ENCODE measurements at regions not wholly inside any gene's neighbourhood (a gene's known extent, or its start where the extent isn't known, plus 50 kb on each side); places are given as distances from the start of the nearest gene placed in this dataset.

GRCh38 chr1:63010913-63011660 is 227.2 kb downstream of the ATG4C start:
- DNase-seq (ENCODE audit: low spot score in 2 of 2) (no peak), ATAC-seq (no peak)
- no peaks in the 10 kb centered on the region for H3K36me3 Mint-ChIP-seq
- H3K27ac Mint-ChIP-seq = no peak overlapping the region
- peaks cover 0 to 5% of the 10 kb centered on the region in 2 donors for H3K9me3 Mint-ChIP-seq

GRCh38 chr1:63012339-63012738 is 228.4 kb downstream of the ATG4C start:
- Mint-ChIP-seq H3K9me3 (no peaks in the 10 kb centered on the region), H3K36me3 (no peaks in the 10 kb centered on the region), H3K27ac (no peak overlapping the region)
- DNase-seq (ENCODE audit: low spot score in 2 of 2) (no peak), ATAC-seq (no peak)

- no peak overlapping the region for H3K27ac Mint-ChIP-seq
- H3K9me3 Mint-ChIP-seq = no peaks in the 10 kb centered on the region
- ATAC-seq = no peak
- no peaks in the 10 kb centered on the region for H3K36me3 Mint-ChIP-seq
- no peak for DNase-seq (ENCODE audit: low spot score in 2 of 2)
Observed at GRCh38 chr1:63014267-63014666, 230.3 kb downstream of the ATG4C start.

GRCh38 chr1:63022319-63022718 is 238.4 kb downstream of the ATG4C start:
- Mint-ChIP-seq H3K36me3 (no peaks in the 10 kb centered on the region), H3K27ac (no peak overlapping the region), H3K9me3 (no peaks in the 10 kb centered on the region)
- DNase-seq (ENCODE audit: low spot score in 2 of 2) (no peak), ATAC-seq (no peak)

GRCh38 chr1:63023171-63023570 is 239.2 kb downstream of the ATG4C start:
- H3K36me3 Mint-ChIP-seq = no peaks in the 10 kb centered on the region
- H3K9me3 Mint-ChIP-seq = no peaks in the 10 kb centered on the region
- ATAC-seq = no peak
- no peak for DNase-seq (ENCODE audit: low spot score in 2 of 2)
- H3K27ac Mint-ChIP-seq = no peak overlapping the region

- no peak for ATAC-seq
- DNase-seq (ENCODE audit: low spot score in 2 of 2) = no peak
- Mint-ChIP-seq H3K27ac (no peak overlapping the region), H3K9me3 (no peaks in the 10 kb centered on the region), H3K36me3 (no peaks in the 10 kb centered on the region)
Observed at GRCh38 chr1:63023637-63024036, 239.7 kb downstream of the ATG4C start.

GRCh38 chr1:63024132-63024531 is 240.2 kb downstream of the ATG4C start:
- no peaks in the 10 kb centered on the region for H3K36me3 Mint-ChIP-seq
- H3K27ac Mint-ChIP-seq = no peak overlapping the region
- ATAC-seq (no peak), DNase-seq (ENCODE audit: low spot score in 2 of 2) (no peak)
- no peaks in the 10 kb centered on the region for H3K9me3 Mint-ChIP-seq

GRCh38 chr1:63027176-63027575 is 243.2 kb downstream of the ATG4C start:
- Mint-ChIP-seq H3K36me3 (no peaks in the 10 kb centered on the region), H3K27ac (no peak overlapping the region), H3K9me3 (no peaks in the 10 kb centered on the region)
- DNase-seq (ENCODE audit: low spot score in 2 of 2) (no peak), ATAC-seq (no peak)

- H3K36me3 Mint-ChIP-seq = no peaks in the 10 kb centered on the region
Observed at GRCh38 chr1:63032171-63032570, 248.2 kb downstream of the ATG4C start.

GRCh38 chr1:63033211-63033610 is 249.3 kb downstream of the ATG4C start:
- Mint-ChIP-seq H3K9me3 (no peaks in the 10 kb centered on the region), H3K36me3 (no peaks in the 10 kb centered on the region), H3K27ac (no peak overlapping the region)
- no peak for ATAC-seq
- no peak for DNase-seq (ENCODE audit: low spot score in 2 of 2)

More at GRCh38 chr1:63032171-63032570, 248.2 kb downstream of the ATG4C start:
- no peak for DNase-seq (ENCODE audit: low spot score in 2 of 2)
- no peak for ATAC-seq
- H3K9me3 Mint-ChIP-seq = no peaks in the 10 kb centered on the region
- no peak overlapping the region for H3K27ac Mint-ChIP-seq

- H3K36me3 Mint-ChIP-seq = no peaks in the 10 kb centered on the region
- H3K27ac Mint-ChIP-seq = no peak overlapping the region
- DNase-seq (ENCODE audit: low spot score in 2 of 2) = no peak
- H3K9me3 Mint-ChIP-seq = no peaks in the 10 kb centered on the region
- no peak for ATAC-seq
Observed at GRCh38 chr1:63034256-63034655, 250.3 kb downstream of the ATG4C start.

GRCh38 chr1:63038586-63038985 is 254.7 kb downstream of the ATG4C start:
- no peak overlapping the region for H3K27ac Mint-ChIP-seq
- H3K36me3 Mint-ChIP-seq = no peaks in the 10 kb centered on the region
- ATAC-seq (no peak), DNase-seq (ENCODE audit: low spot score in 2 of 2) (no peak)
- H3K9me3 Mint-ChIP-seq = no peaks in the 10 kb centered on the region

- H3K36me3 Mint-ChIP-seq = no peaks in the 10 kb centered on the region
- H3K27ac Mint-ChIP-seq = no peak overlapping the region
- ATAC-seq = no peak
- no peaks in the 10 kb centered on the region for H3K9me3 Mint-ChIP-seq
- no peak for DNase-seq (ENCODE audit: low spot score in 2 of 2)
Observed at GRCh38 chr1:63041660-63042059, 257.7 kb downstream of the ATG4C start.

GRCh38 chr1:63042278-63042677 is 258.3 kb downstream of the ATG4C start:
- DNase-seq (ENCODE audit: low spot score in 2 of 2) = no peak
- no peak for ATAC-seq
- no peaks in the 10 kb centered on the region for H3K9me3 Mint-ChIP-seq
- no peak overlapping the region for H3K27ac Mint-ChIP-seq
- H3K36me3 Mint-ChIP-seq = no peaks in the 10 kb centered on the region

GRCh38 chr1:63046539-63046938 is 262.6 kb downstream of the ATG4C start:
- Mint-ChIP-seq H3K9me3 (no peaks in the 10 kb centered on the region), H3K36me3 (no peaks in the 10 kb centered on the region), H3K27ac (no peak overlapping the region)
- no peak for ATAC-seq
- no peak for DNase-seq (ENCODE audit: low spot score in 2 of 2)

GRCh38 chr1:63049135-63049534 is 265.2 kb downstream of the ATG4C start:
- peak in 1 of 2 donors; percentile 26 for ATAC-seq
- no peak for DNase-seq (ENCODE audit: low spot score in 2 of 2)
- no peak overlapping the region for H3K27ac Mint-ChIP-seq
- no peaks in the 10 kb centered on the region for H3K9me3 Mint-ChIP-seq
- no peaks in the 10 kb centered on the region for H3K36me3 Mint-ChIP-seq

GRCh38 chr1:63051356-63051755 is 267.4 kb downstream of the ATG4C start:
- H3K27ac Mint-ChIP-seq = no peak overlapping the region
- DNase-seq (ENCODE audit: low spot score in 2 of 2) = no peak
- no peak for ATAC-seq
- no peaks in the 10 kb centered on the region for H3K36me3 Mint-ChIP-seq
- H3K9me3 Mint-ChIP-seq = no peaks in the 10 kb centered on the region

- no peaks in the 10 kb centered on the region for H3K36me3 Mint-ChIP-seq
- DNase-seq (ENCODE audit: low spot score in 2 of 2) = no peak
- H3K27ac Mint-ChIP-seq = no peak overlapping the region
- ATAC-seq = no peak
- no peaks in the 10 kb centered on the region for H3K9me3 Mint-ChIP-seq
Observed at GRCh38 chr1:63051886-63052285, 268.0 kb downstream of the ATG4C start.

All from activated naive CD4-positive, alpha-beta T cell treated with anti-CD3 and anti-CD28 coated beads, Interleukin-2, amount 50 U/mL, for 72 hours (primary cell).